NCI-H1694 treated with DMSO at 0.1 percent for 48 hours (cell line): ENCODE measurements at regions not wholly inside any gene's neighbourhood (a gene's known extent, or its start where the extent isn't known, plus 50 kb on each side); places are given as distances from the start of the nearest gene placed in this dataset.

Experiments
- DNase-seq: peaks from one replicate; lab custom pipeline; 2025; lab: John Stamatoyannopoulos, UW

- DNase-seq = no peak
These were observed 141.4 kb downstream of the OGFRL1 start for GRCh38 chr6:71430018-71430417.

- DNase-seq = no peak
These were observed 144.8 kb downstream of the OGFRL1 start for GRCh38 chr6:71433441-71433840.

- no peak for DNase-seq
These were observed 155.6 kb downstream of the OGFRL1 start for GRCh38 chr6:71444222-71444621.

- DNase-seq = no peak
These were observed 157.4 kb downstream of the OGFRL1 start for GRCh38 chr6:71446057-71446456.

GRCh38 chr6:71446470-71446869, 157.9 kb downstream of the OGFRL1 start:
- DNase-seq = no peak

- peak; percentile 43 for DNase-seq
These were observed 164.2 kb downstream of the OGFRL1 start for GRCh38 chr6:71452697-71453370.

- peak; percentile 31 for DNase-seq
These were observed 164.7 kb downstream of the OGFRL1 start for GRCh38 chr6:71453371-71453706.

- no peak for DNase-seq
These were observed 165.4 kb downstream of the OGFRL1 start for GRCh38 chr6:71454056-71454455.

- DNase-seq = peak; percentile 83
These were observed 169.3 kb downstream of the OGFRL1 start for GRCh38 chr6:71457929-71458328.

GRCh38 chr6:71459162-71459561, 170.6 kb downstream of the OGFRL1 start:
- DNase-seq = no peak

GRCh38 chr6:71460933-71461332, 172.3 kb downstream of the OGFRL1 start:
- DNase-seq = no peak

- DNase-seq = no peak
These were observed 174.4 kb downstream of the OGFRL1 start for GRCh38 chr6:71463061-71463460.

- no peak for DNase-seq
These were observed 176.5 kb downstream of the OGFRL1 start for GRCh38 chr6:71465096-71465495.

GRCh38 chr6:71466362-71466761, 177.8 kb downstream of the OGFRL1 start:
- DNase-seq = no peak

- no peak for DNase-seq
These were observed 179.4 kb downstream of the OGFRL1 start for GRCh38 chr6:71468038-71468437.

- DNase-seq = no peak
These were observed 180.5 kb downstream of the OGFRL1 start for GRCh38 chr6:71468841-71469700.

- no peak for DNase-seq
These were observed 183.1 kb downstream of the OGFRL1 start for GRCh38 chr6:71471718-71472117.

- no peak for DNase-seq
These were observed 185.3 kb downstream of the OGFRL1 start for GRCh38 chr6:71473926-71474325.

- no peak for DNase-seq
These were observed 186.3 kb downstream of the OGFRL1 start for GRCh38 chr6:71474942-71475341.

- no peak for DNase-seq
These were observed 187.8 kb downstream of the OGFRL1 start for GRCh38 chr6:71476371-71476770.

- DNase-seq = no peak
These were observed 188.3 kb downstream of the OGFRL1 start for GRCh38 chr6:71476872-71477271.

- no peak for DNase-seq
These were observed 190.4 kb downstream of the OGFRL1 start for GRCh38 chr6:71478834-71479541.

- DNase-seq = no peak
These were observed 192.0 kb downstream of the OGFRL1 start for GRCh38 chr6:71480577-71480976.
